ENCODE measurements at regions not wholly inside any gene's neighbourhood (a gene's known extent, or its start where the extent isn't known, plus 50 kb on each side); places are given as distances from the start of the nearest gene placed in this dataset.
A peak's percentile ranks its signal among the peaks of the same experiment; 100 is the strongest.

GRCh38 chr12:111174251-111174960 is 194.5 kb downstream of the PHETA1 start (continued):
- TF ChIP-seq CHD1 (IDR thresholded peaks at IDR 0.05; ENCODE audit: low read depth, low read length) (no peak), HDAC2 (IDR thresholded peaks at IDR 0.05; ENCODE audit: borderline replicate concordance in 1 of 2, low read depth in 2 of 2, low read length in 2 of 2) (peak; percentile 44 to 65; a peak in 1 of 4 replicates), POLR2A (IDR thresholded peaks at IDR 0.05; ENCODE audit: control extremely low read depth in 1 of 2, low read depth in 2 of 2, low read length in 2 of 2) (no peak), USF2 (IDR thresholded peaks at IDR 0.05; ENCODE audit: low read length) (no peak), SIRT6 (IDR thresholded peaks at IDR 0.05; ENCODE audit: low read length) (no peak), KDM1A (IDR thresholded peaks at IDR 0.05; ENCODE audit: borderline replicate concordance, low read length) (peak; percentile 98), RFX5 (IDR thresholded peaks at IDR 0.05; ENCODE audit: borderline replicate concordance, low read depth, low read length) (no peak), MAX (IDR thresholded peaks at IDR 0.05) (no peak), CEBPB (IDR thresholded peaks at IDR 0.05; ENCODE audit: low read depth, low read length) (no peak), TCF12 (IDR thresholded peaks at IDR 0.05; ENCODE audit: low read depth, low read length) (no peak), GTF2F1 (IDR thresholded peaks at IDR 0.05; ENCODE audit: borderline replicate concordance, low read depth, low read length) (no peak), KDM4A (IDR thresholded peaks at IDR 0.05; ENCODE audit: low read depth, low read length, severe bottlenecking) (no peak), SIX5 (IDR thresholded peaks at IDR 0.05; ENCODE audit: low read depth, low read length) (no peak), CHD2 (IDR thresholded peaks at IDR 0.05; ENCODE audit: low read length) (no peak), CTCF (IDR thresholded peaks at IDR 0.05; ENCODE audit: control extremely low read depth in 1 of 3, insufficient read depth in 1 of 3, low read depth in 1 of 3, low read length in 3 of 3) (peak; percentile 57 to 63 (median 60))
